ENCODE measurements at regions not wholly inside any gene's neighbourhood (a gene's known extent, or its start where the extent isn't known, plus 50 kb on each side); places are given as distances from the start of the nearest gene placed in this dataset.

DNA sequence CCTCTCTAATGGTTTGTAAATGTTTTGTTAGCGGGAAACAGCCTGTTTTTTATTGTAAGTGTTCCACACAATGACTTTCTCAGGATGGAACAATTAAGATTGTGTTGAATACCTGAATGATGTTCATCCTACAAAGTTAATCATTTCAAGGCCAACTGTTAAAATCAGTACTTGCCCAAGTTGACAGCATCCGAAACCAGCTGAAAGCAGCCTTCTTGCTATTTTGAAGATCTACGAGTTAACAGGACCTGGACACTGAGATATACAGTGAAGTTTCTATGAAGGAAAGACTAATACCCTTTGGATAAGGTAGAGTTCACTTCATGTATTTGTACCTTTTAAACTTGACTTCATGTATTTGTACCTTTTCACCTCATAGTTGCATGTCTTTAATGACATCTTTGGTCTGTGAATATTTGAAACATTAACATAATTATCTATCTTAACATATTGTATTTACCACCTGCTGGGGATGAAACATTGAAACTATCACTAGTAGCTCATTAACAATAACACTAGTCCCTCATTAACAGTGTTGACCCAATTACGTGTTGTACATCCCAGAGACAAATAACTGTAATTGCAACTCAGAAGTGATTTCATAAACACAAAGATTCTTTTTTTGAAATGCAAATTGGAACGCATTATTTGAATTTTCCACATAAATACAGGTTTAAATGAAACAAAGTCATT is 556.0 kb upstream of the MEX3C start:
- intact Hi-C loops (cut with micrococcal nuclease): no loop called here
- H3K27ac Mint-ChIP-seq: no peak overlapping the region
- no peak overlapping the region for H3K4me3 Mint-ChIP-seq
- no peak for DNase-seq
- no peaks in the 10 kb centered on the region for H3K4me1 Mint-ChIP-seq (ENCODE audit: low read depth)
- no peaks in the 10 kb centered on the region for H3K27me3 Mint-ChIP-seq (ENCODE audit: low read depth)
- CTCF ChIA-PET: no interaction called here
- H3K36me3 Mint-ChIP-seq (ENCODE audit: low read depth): no peaks in the 10 kb centered on the region
- H3K9me3 Mint-ChIP-seq: no peaks in the 10 kb centered on the region

- no peak overlapping the region for H3K4me3 Mint-ChIP-seq
- no peaks in the 10 kb centered on the region for H3K9me3 Mint-ChIP-seq
- CTCF ChIA-PET: no interaction called here
Measured at GRCh38 chr18:51754566-51754965, 557.1 kb upstream of the MEX3C start.

GRCh38 chr18:51757255-51757924 is 559.9 kb upstream of the MEX3C start:
- H3K27ac Mint-ChIP-seq: no peak overlapping the region
- intact Hi-C loops (cut with micrococcal nuclease): no loop called here
- CTCF ChIA-PET: no interaction called here
- no peaks in the 10 kb centered on the region for H3K27me3 Mint-ChIP-seq (ENCODE audit: low read depth)
- no peaks in the 10 kb centered on the region for H3K9me3 Mint-ChIP-seq
- no peaks in the 10 kb centered on the region for H3K4me1 Mint-ChIP-seq (ENCODE audit: low read depth)
- no peak overlapping the region for H3K4me3 Mint-ChIP-seq
- DNase-seq: no peak
- no peaks in the 10 kb centered on the region for H3K36me3 Mint-ChIP-seq (ENCODE audit: low read depth)

More at GRCh38 chr18:51754566-51754965, 557.1 kb upstream of the MEX3C start:
- no peaks in the 10 kb centered on the region for H3K27me3 Mint-ChIP-seq (ENCODE audit: low read depth)
- DNase-seq: no peak
- H3K4me1 Mint-ChIP-seq (ENCODE audit: low read depth): no peaks in the 10 kb centered on the region
- intact Hi-C loops (cut with micrococcal nuclease): no loop called here
- H3K27ac Mint-ChIP-seq: no peak overlapping the region
- no peaks in the 10 kb centered on the region for H3K36me3 Mint-ChIP-seq (ENCODE audit: low read depth)

GRCh38 chr18:51762373-51762772 is 564.9 kb upstream of the MEX3C start:
- CTCF ChIA-PET: no interaction called here

DNA sequence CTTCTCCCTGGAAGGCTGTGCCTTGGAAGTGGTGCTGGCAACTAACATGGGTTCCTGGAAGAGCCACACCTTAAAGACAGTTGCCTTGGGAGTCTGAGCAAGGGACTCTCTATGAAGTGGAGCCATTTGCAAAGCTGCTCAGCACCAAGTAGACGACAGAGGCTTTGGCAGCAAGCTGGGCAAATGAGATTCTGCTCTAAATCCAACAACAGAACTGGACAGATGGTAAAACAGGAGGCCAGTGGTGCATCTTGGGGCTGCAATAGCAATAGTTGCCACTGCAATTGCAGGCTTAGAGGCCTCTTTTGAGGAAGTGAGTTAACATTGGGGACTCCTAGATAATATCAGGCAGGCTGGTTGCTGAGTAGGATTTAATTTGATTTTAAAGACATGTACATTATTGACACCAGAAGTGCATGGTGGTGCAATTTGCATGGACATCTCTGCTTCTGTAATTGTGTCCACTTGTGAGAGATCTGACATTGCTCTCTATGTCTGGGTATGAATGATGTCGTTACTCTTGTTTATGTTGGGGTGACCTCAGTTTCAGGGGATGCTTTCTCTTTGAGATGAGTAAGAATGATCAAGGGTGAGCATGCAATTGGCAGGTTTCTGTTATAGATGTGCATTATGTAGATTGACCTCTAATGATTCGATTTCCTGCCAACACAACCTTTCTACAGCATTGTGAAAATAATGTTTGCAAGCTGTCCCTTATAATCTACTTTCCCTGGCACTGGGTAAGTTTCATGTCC is 568.3 kb upstream of the MEX3C start:
- DNase-seq: no peak
- Mint-ChIP-seq H3K27ac (no peak overlapping the region), H3K4me1 (ENCODE audit: low read depth) (no peaks in the 10 kb centered on the region), H3K36me3 (ENCODE audit: low read depth) (no peaks in the 10 kb centered on the region), H3K27me3 (ENCODE audit: low read depth) (peaks cover 6% of the 10 kb centered on the region), H3K9me3 (no peaks in the 10 kb centered on the region), H3K4me3 (no peak overlapping the region)
- CTCF ChIA-PET: no interaction called here
- intact Hi-C loops (cut with micrococcal nuclease): no loop called here

More at GRCh38 chr18:51762373-51762772, 564.9 kb upstream of the MEX3C start:
- intact Hi-C loops (cut with micrococcal nuclease): no loop called here
- H3K27me3 Mint-ChIP-seq (ENCODE audit: low read depth): peaks cover 6% of the 10 kb centered on the region
- no peak overlapping the region for H3K4me3 Mint-ChIP-seq
- H3K36me3 Mint-ChIP-seq (ENCODE audit: low read depth): no peaks in the 10 kb centered on the region
- no peaks in the 10 kb centered on the region for H3K9me3 Mint-ChIP-seq
- H3K27ac Mint-ChIP-seq: no peak overlapping the region
- H3K4me1 Mint-ChIP-seq (ENCODE audit: low read depth): no peaks in the 10 kb centered on the region
- DNase-seq: no peak

GRCh38 chr18:51767293-51767692 is 569.8 kb upstream of the MEX3C start:
- intact Hi-C loops (cut with micrococcal nuclease): no loop called here
- Mint-ChIP-seq H3K4me1 (ENCODE audit: low read depth) (no peaks in the 10 kb centered on the region), H3K27ac (no peak overlapping the region), H3K4me3 (no peak overlapping the region), H3K36me3 (ENCODE audit: low read depth) (no peaks in the 10 kb centered on the region), H3K9me3 (no peaks in the 10 kb centered on the region), H3K27me3 (ENCODE audit: low read depth) (peaks cover 6% of the 10 kb centered on the region)
- CTCF ChIA-PET: no interaction called here
- DNase-seq: no peak

- intact Hi-C loops (cut with micrococcal nuclease): no loop called here
Measured at GRCh38 chr18:51778115-51778514, 561.9 kb upstream of the DCC start.

DNA sequence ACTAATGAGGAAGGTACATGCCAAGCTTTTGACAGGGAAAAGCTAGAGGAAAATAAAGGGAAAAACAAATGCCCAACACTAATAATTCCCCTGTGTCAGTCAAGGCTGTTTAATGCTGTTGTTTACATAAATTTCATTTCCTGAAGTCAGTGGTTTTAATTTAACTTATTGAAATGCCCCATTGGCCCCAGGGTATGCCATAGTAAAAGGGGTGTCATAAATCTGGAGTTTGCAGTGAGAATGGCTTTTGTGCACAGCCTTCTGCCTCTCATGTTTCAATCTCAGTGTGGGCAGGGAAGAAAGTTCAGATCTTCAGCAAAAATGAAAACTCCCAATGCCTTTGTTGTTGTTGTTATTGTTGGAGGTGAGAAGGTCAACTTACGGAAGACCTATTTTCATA is 550.1 kb upstream of the DCC start:
- CTCF ChIA-PET: interaction anchor here (0.6 kb wide), 1 partner anchor 1053 kb away, joined by 3 read pairs; no protein-coding TSS in a partner anchor
- peaks cover 1% of the 10 kb centered on the region for H3K9me3 Mint-ChIP-seq
- no peak overlapping the region for H3K4me3 Mint-ChIP-seq
- intact Hi-C loops (cut with micrococcal nuclease): no loop called here
- no peaks in the 10 kb centered on the region for H3K4me1 Mint-ChIP-seq (ENCODE audit: low read depth)
- DNase-seq: no peak
- H3K27me3 Mint-ChIP-seq (ENCODE audit: low read depth): no peaks in the 10 kb centered on the region
- no peak overlapping the region for H3K27ac Mint-ChIP-seq
- H3K36me3 Mint-ChIP-seq (ENCODE audit: low read depth): no peaks in the 10 kb centered on the region

More at GRCh38 chr18:51778115-51778514, 561.9 kb upstream of the DCC start:
- CTCF ChIA-PET: no interaction called here
- no peaks in the 10 kb centered on the region for H3K4me1 Mint-ChIP-seq (ENCODE audit: low read depth)
- H3K9me3 Mint-ChIP-seq: no peaks in the 10 kb centered on the region
- no peaks in the 10 kb centered on the region for H3K36me3 Mint-ChIP-seq (ENCODE audit: low read depth)
- H3K27me3 Mint-ChIP-seq (ENCODE audit: low read depth): peaks cover 2% of the 10 kb centered on the region
- no peak for DNase-seq
- H3K27ac Mint-ChIP-seq: no peak overlapping the region
- H3K4me3 Mint-ChIP-seq: no peak overlapping the region

DNA sequence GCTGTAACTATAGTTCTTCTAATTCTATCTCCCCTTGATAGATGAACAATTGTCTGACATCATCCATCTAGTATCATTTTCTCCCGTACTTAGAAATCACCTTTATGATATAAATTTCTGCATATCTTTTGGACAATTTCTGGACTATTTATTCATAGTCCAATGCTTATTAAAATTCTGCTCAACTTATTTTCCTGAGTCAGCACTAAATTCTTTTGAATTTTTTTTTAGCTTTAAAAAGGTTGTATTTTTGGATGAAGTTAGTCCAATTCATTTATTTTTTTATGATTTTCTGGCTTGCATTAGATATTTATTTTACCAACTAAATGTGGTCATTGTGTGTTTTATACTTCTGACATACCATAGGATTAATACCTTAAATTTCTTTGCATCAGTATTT is 538.5 kb upstream of the DCC start:
- CTCF ChIA-PET: no interaction called here
- no peaks in the 10 kb centered on the region for H3K27me3 Mint-ChIP-seq (ENCODE audit: low read depth)
- intact Hi-C loops (cut with micrococcal nuclease): no loop called here
- H3K9me3 Mint-ChIP-seq: peaks cover 3% of the 10 kb centered on the region
- H3K4me3 Mint-ChIP-seq: no peak overlapping the region
- no peak overlapping the region for H3K27ac Mint-ChIP-seq
- H3K36me3 Mint-ChIP-seq (ENCODE audit: low read depth): no peaks in the 10 kb centered on the region
- DNase-seq: no peak
- no peaks in the 10 kb centered on the region for H3K4me1 Mint-ChIP-seq (ENCODE audit: low read depth)

- H3K4me1 Mint-ChIP-seq (ENCODE audit: low read depth): no peaks in the 10 kb centered on the region
- DNase-seq: no peak
- intact Hi-C loops (cut with micrococcal nuclease): no loop called here
- H3K9me3 Mint-ChIP-seq: peaks cover 3% of the 10 kb centered on the region
- no peak overlapping the region for H3K4me3 Mint-ChIP-seq
- no peak overlapping the region for H3K27ac Mint-ChIP-seq
- CTCF ChIA-PET: interaction anchor here (0.6 kb wide), 1 partner anchor 11 kb away, joined by 3 read pairs; no protein-coding TSS in a partner anchor
- H3K27me3 Mint-ChIP-seq (ENCODE audit: low read depth): no peaks in the 10 kb centered on the region
- H3K36me3 Mint-ChIP-seq (ENCODE audit: low read depth): no peaks in the 10 kb centered on the region
Measured at GRCh38 chr18:51802569-51803428, 537.2 kb upstream of the DCC start.

DNA sequence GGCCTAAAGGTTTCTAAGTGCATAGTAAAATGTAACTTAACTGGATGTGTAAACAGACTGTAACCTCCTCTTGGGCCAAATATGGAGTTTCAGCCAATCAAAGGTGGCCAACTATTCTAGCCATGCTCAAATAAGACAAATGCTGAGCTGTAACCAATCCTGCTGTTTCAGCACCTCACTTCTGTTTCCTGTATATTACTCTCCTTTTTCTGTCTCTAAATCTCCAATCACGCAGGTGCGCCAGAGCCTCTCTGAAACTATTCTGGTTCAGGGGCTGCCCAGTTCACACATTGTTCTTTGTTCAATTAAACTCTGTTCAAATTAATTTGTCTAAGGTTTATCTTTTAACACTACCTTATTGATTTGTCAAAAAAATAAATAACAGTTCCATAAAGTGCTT is 532.7 kb upstream of the DCC start:
- DNase-seq: no peak
- Mint-ChIP-seq H3K27ac (no peak overlapping the region), H3K9me3 (no peaks in the 10 kb centered on the region), H3K36me3 (ENCODE audit: low read depth) (no peaks in the 10 kb centered on the region), H3K4me3 (no peak overlapping the region), H3K27me3 (ENCODE audit: low read depth) (no peaks in the 10 kb centered on the region), H3K4me1 (ENCODE audit: low read depth) (no peaks in the 10 kb centered on the region)
- CTCF ChIA-PET: no interaction called here
- intact Hi-C loops (cut with micrococcal nuclease): no loop called here

- no peaks in the 10 kb centered on the region for H3K9me3 Mint-ChIP-seq
- intact Hi-C loops (cut with micrococcal nuclease): no loop called here
- H3K27me3 Mint-ChIP-seq (ENCODE audit: low read depth): peaks cover 2% of the 10 kb centered on the region
- no peaks in the 10 kb centered on the region for H3K36me3 Mint-ChIP-seq (ENCODE audit: low read depth)
- no peak overlapping the region for H3K4me3 Mint-ChIP-seq
- CTCF ChIA-PET: no interaction called here
- no peaks in the 10 kb centered on the region for H3K4me1 Mint-ChIP-seq (ENCODE audit: low read depth)
- H3K27ac Mint-ChIP-seq: no peak overlapping the region
- no peak for DNase-seq
Measured at GRCh38 chr18:51811883-51812282, 528.1 kb upstream of the DCC start.
